C4-2B (cell line): ENCODE measurements at regions not wholly inside any gene's neighbourhood (a gene's known extent, or its start where the extent isn't known, plus 50 kb on each side); places are given as distances from the start of the nearest gene placed in this dataset.

ENCODE experiments used
- H3K27ac ChIP-seq: fragments of 450-650 bp; 2 replicates; pipeline ENCODE4 v1.5.1; 2017
- ZFX ChIP-seq: fragments of 450-650 bp; IDR thresholded peaks from 2 replicates; pipeline ENCODE4 v1.6.1; 2017
- TF ChIP-seq, protein P1 (sequence below): fragments of 450-650 bp; conservative IDR thresholded peaks from 2 replicates; pipeline ENCODE4 v1.5.1; 2017; ENCODE audit warnings: mild to moderate bottlenecking

DNA sequence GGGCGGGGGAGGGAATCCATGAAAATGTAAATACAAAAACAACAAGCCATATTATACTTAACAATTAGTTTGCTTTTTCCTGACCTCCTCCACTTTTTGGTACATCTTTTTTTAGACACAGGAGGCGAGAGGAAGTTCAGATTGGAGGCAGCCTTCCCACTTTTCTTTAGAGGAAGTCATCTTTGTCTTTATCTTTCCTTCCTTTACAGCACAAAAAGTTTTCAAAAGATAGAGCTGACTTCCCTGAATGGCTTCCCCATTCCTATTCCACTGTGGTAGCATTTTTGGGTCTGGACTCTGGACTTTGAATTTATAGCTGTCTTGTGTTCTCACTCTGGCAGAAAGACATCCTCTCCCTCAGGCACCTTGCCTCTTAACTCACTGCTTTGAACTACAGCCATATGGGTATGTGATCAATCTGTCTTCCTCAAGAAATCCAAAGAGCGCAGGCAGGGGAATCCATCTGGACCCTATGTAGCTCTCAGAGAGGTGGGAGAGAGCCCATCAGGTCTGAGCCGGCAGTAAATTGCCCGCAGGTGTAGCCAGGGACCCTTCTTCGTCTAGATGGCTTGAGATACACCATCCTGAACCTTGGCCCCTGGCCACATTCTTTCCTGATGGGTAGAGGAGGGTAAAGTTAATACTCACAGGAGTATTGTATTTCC, 101.9 kb downstream of the AQP4 start:
- TF ChIP-seq, protein P1, sequence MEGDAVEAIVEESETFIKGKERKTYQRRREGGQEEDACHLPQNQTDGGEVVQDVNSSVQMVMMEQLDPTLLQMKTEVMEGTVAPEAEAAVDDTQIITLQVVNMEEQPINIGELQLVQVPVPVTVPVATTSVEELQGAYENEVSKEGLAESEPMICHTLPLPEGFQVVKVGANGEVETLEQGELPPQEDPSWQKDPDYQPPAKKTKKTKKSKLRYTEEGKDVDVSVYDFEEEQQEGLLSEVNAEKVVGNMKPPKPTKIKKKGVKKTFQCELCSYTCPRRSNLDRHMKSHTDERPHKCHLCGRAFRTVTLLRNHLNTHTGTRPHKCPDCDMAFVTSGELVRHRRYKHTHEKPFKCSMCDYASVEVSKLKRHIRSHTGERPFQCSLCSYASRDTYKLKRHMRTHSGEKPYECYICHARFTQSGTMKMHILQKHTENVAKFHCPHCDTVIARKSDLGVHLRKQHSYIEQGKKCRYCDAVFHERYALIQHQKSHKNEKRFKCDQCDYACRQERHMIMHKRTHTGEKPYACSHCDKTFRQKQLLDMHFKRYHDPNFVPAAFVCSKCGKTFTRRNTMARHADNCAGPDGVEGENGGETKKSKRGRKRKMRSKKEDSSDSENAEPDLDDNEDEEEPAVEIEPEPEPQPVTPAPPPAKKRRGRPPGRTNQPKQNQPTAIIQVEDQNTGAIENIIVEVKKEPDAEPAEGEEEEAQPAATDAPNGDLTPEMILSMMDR, result no peak
- no peak for TF ChIP-seq ZFX

GRCh38 chr18:26757263-26758019, 108.1 kb downstream of the AQP4 start:
- peak overlapping the region; percentile 71 for H3K27ac ChIP-seq
- TF ChIP-seq, protein P1, result no peak
- no peak for TF ChIP-seq ZFX

More for the DNA sequence above, 101.9 kb downstream of the AQP4 start:
- H3K27ac ChIP-seq, result peak overlapping the region; percentile 97

GRCh38 chr18:26756556-26756955, 109.0 kb downstream of the AQP4 start:
- peak overlapping the region; percentile 71; the same call in 1 of the 2 replicates for H3K27ac ChIP-seq
- TF ChIP-seq ZFX, result no peak
- TF ChIP-seq, protein P1, result no peak

GRCh38 chr18:26746826-26747475, 118.6 kb downstream of the AQP4 start:
- H3K27ac ChIP-seq, result peak overlapping the region; percentile 94
- TF ChIP-seq, protein P1, result no peak
- no peak for TF ChIP-seq ZFX

- no peak for TF ChIP-seq ZFX
- TF ChIP-seq, protein P1, result no peak
- H3K27ac ChIP-seq, result peak overlapping the region; percentile 94
Measured at GRCh38 chr18:26746398-26746797, 119.1 kb downstream of the AQP4 start.

DNA sequence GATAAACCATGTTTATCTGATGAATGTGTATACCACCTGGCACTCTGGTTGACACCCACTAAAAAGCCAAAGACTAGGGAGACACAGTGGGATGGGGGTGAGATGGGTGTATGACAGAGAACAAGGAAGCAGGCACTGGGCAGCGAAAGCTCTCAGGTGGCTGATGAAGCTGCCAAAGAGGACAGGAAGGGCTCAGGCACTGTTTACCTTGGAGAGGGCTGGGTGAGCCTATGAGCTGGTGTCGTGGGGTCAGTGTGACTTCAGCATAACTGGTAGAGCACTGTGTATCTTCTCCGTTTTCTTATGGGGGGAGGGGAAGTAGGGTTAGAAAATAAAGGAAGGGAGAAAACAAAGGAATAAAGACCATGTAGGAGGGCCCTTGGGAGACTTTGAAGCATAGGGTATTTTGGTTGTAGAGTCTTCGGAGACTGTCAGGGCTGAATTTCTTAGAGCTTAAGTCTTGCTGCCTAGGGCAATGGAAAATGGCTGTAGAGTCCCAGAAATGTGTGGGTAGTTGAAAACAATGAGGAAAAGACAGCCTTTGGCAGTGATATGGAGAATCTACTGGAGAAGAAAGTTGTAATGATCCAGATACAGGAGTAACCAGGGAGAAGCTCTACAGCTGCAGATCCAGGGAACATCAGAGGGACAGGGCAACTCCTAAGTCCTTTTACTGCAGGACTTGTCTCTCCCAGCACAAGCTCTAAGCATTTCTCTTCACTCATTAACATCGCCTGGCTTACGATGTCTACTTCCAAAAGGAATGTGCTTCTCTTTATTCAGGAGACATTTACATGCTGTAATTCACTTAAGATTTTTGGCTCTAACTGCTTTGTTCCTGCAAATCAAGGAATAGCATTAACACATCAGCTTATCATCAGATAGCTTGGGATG, 120.0 kb downstream of the AQP4 start:
- TF ChIP-seq ZFX, result no peak
- TF ChIP-seq, protein P1, result no peak
- H3K27ac ChIP-seq, result peak overlapping the region; percentile 94
